OCI-M1 (cell line): ENCODE measurements at regions not wholly inside any gene's neighbourhood (a gene's known extent, or its start where the extent isn't known, plus 50 kb on each side); places are given as distances from the start of the nearest gene placed in this dataset.

Experiments
- DNase-seq: peaks from one replicate; lab custom pipeline; 2025; lab: John Stamatoyannopoulos, UW

DNA sequence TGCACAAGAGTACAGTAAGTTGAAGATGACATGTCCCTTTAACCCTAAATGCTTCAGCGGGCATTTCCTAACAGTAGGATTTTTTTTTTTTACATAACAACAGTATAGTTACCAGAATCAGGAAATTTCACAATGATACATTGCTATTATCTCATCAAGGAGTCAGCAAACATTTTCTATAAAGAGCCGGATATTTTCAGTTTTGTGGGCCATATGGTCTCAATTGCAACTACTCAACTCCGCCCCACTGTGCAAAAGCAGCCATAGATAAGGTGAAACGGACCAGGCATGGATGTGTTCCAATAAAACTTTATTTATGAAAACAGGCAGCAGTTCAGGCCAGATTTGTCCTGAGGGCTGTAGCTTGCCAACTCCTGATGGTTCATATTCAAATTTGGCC lies 130.6 kb downstream of the SMAD6 start:
- DNase-seq: peak; percentile 43

GRCh38 chr15:66833371-66833770 lies 131.3 kb downstream of the SMAD6 start:
- no peak for DNase-seq

DNA sequence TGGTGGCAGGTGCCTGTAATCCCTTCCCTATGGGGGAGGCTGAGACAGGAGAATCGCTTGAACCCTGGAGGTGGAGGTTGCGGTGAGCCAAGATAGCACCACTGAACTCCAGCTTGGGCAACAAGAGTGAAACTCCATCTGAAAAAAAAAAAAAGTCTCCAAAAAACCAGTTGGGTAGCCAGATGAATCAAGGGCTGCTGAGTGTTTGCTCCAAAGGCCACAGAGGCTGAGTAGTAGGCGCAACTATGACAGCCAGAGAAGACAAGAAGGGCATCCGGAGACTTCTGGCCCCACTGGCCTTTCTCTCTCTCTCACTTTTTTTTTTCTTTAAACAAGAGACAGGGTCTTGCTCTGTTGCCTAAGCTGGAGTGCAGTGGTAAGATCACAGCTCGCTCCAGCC lies 131.8 kb downstream of the SMAD6 start:
- no peak for DNase-seq

DNA sequence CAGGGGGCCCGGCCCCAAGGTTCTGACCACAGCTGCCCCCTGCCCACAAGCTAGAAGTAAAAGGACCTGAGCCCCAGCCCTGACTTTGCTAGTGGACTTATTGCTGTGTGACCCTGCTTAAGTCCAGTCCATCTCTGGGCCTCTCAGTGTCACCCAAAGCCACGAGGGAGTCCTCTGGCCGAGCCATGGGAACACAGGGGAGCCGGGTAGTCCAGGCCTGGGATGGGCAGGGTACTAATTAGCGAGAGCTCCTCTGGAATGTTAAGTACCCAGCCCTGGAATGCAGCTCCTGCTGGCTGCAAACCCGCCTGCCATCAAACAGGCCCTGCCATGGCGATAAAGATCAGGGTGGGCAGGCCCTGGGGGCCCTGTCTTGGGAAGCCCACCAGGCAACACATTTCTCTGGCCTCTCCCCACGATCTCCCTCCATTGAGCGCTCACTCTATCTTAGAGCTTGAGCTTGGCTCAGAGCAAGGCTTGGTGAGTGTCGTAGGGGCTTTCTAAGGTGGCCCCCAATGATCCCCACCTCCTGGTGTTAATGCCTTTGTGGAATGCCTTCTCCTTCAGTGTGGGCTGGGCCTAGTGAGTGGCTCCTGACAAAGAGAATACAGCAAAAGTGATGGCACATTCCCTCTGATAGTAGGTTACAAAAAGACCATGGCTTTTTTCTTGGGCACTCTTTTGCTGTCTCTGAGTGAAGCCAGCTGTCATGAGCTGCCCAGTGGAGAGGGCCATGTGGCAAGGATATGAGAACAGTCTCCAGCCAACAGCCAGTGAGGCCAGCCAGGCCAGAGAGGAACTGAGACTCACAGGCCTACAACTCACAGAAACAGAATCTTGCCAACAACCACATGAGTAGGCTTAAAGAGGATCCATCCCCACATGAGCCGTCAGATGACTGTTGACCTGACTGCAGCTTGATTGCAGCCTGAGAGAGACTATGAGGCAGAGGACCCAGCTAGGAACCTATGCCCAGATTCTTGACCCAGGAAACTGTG lies 133.1 kb downstream of the SMAD6 start:
- DNase-seq: no peak

DNA sequence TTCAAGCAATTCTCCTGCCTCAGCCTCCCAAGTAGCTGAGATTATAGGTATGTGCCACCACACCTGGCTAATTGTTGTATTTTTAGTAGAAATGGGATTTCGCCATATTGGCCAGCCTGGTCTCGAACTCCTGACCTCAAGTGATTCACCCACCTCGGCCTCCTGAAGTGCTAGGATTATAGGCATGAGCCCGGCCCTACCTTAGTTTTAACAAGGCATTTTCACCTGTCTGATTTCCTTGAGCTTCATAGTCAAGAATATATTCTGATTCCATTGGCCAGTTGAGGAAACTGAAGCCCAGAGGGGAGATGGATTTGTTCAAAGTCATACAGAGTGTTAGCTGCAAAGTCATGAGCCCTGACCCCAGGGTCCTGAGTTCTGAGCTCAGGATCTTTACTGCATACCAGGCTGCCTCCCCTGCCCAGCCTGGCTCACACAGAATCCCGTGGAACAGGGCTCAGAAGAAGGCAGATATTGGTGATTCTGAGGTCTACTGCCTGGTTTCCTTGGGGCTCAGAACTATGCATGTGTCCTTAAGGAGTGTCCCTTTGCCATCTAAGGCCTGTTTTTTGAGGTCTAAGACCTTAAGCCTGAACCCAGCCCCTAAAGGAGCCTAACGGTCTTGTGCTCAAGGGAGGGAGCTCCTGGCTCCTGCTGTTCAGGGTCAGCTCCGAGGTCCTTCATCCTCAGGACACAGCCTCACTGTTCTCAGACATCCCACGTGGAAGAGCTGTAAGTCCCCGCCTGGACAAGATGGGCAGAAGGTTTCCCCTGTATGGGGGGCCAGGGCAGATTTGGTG lies 134.4 kb downstream of the SMAD6 start:
- no peak for DNase-seq

- no peak for DNase-seq
These were observed 136.2 kb downstream of the SMAD6 start for GRCh38 chr15:66838202-66838601.

GRCh38 chr15:66838671-66839239 lies 136.7 kb downstream of the SMAD6 start:
- peak; percentile 65 for DNase-seq

DNA sequence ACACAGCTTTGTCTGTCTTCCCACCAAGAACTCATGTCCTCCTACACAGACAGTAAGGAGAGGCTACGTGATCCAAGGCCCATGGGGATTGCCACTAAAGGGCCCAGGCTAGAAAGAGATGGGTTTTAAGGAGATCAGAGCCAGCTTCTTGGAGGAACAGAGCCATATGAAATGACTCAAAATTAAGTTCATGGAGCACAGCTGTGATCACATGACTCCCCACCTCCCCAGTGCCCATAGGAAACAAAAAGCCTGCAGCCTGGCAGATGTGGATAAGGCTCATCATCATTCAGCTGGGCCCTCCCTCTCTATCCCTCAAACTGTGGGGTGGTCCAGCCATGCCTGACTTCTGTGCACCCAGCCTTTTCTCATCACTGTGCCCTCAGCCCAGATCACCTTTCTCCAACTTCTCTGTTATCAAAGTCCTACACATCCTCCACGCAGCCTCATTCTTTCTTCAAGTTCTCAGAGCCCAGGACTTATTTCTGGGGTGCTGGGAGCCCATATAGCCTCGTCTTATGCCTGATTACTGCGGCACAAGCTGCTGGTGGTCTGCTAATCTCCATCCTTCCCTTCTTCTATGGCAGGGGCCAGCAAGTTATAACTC lies 137.6 kb downstream of the SMAD6 start:
- no peak for DNase-seq

GRCh38 chr15:66840615-66841390 lies 138.8 kb downstream of the SMAD6 start:
- DNase-seq: no peak

- DNase-seq: peak; percentile 36
These were observed 140.1 kb downstream of the SMAD6 start for GRCh38 chr15:66841953-66842681.

DNA sequence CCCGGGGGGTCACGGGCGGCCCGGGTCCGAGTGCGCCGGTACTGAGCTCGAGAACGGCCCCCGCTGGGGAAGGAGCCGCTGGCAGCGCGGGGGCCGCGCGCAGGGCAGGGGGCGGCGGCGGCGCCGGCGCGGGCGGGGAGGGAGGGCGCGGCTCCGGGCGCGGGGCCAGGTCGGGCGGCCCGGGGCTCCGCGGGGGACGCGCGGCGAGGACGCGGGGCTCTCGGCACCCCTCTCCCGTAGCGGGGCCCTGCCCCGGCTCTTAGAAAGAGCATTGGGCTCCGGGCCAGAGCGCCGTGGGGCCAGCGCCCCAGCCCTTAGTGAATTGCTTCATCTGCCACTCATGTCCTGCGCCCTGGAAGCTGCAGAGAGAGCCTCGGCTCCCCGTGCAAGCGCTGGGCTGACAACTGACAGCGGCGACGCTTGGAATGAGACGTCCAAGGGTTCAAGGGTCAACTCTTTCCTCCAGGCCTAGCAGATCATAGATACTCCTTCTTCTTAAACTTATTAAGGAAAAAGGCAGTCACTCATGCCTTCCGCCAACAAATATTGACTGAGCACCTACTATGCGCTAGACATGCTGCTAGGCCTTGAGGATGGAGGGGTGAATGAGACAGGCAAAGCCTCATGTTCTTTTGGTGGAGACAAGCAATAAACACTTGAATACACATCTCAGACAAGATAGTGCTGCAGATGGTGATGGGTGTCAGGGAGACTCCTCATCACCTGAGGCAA lies 140.8 kb downstream of the SMAD6 start:
- DNase-seq: peak; percentile 51

DNA sequence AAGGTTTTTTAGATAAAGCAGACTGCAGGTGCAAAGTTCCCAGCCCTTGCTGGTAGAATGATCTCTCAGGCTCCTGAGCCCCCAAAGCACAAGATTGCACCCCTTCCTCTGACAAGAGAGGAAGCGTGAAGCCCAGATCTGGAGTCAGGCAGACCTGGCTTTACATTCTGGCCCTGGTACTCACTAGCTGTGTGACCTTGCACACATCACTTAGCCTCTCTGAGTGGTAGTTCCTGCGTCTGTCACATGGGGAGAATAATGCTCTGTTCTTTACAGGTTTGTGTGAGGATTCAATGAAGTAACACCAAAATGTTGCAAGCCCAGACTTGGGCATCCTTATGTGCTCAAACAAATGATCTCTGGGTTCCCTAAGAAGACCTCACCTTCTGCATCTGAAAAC lies 141.5 kb downstream of the SMAD6 start:
- no peak for DNase-seq

GRCh38 chr15:66844041-66844746 lies 142.2 kb downstream of the SMAD6 start:
- DNase-seq: no peak

- DNase-seq: no peak
These were observed 142.7 kb downstream of the SMAD6 start for GRCh38 chr15:66844747-66845145.

DNA sequence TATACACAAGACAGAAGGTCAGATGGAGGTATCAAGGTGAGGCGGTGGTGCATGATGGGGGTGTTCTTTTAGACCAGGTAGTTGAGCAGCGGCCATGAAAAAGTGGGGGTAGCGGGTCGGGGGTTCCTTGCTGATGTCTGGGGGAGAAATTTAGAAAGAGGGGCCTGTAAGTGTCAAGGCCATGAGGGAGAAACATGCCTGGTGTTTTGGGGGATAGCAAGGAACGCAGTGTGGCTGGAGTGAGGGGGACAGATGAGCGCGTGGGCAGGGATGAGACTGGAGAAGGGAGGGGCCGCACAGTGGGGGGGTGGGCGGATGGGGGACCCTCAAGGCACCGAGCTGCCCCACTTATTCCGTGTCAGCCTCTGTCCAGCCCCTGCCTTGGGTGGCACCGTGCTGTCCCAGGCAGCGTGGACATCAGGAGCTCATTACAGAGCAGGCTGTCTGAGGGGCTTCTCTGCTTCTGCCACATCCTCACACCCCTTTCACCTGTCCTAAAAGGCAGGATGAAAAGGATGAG lies 143.3 kb downstream of the SMAD6 start:
- DNase-seq: no peak

DNA sequence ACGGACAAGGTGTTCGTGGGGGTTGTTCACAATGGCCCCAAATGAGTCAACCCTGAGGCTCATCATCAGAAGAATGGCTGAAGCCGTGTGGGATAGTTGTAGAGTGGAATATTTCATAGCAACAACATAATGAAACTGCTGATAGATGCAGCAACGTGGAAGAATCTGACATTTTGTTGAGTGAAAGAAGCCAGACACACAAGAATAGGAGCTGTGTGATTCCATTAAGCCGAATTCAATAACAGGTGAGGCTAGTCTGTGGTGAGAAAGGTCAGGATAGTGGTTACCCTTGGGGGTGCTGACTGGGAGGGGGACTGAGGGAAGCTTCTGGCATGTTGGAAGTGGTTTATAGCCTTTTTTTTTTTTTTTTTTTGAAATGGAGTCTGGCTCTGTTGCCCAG lies 144.0 kb downstream of the SMAD6 start:
- no peak for DNase-seq

- no peak for DNase-seq
These were observed 144.8 kb downstream of the SMAD6 start for GRCh38 chr15:66846811-66847210.

DNA sequence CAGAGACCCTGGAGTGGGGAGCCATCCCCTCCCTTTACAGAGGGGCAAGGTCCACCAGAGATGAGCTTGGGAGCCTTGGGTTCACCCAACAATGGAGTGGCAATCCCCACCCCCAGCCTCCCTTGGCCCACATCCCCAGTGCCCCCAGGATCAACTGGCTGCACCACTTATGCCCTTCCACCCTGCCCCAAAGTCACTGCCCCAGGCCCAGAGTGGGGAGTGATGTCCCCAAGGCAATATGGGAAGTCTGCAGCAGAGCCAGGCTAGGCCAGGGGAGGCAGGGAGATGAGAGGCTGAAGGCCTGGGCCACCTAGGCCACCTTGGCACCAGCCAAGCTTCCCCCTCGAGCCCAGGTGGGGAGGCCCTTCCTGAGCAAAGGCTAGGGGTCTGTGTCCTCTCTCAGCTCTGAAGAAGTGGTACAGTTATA lies 145.5 kb downstream of the SMAD6 start:
- no peak for DNase-seq

DNA sequence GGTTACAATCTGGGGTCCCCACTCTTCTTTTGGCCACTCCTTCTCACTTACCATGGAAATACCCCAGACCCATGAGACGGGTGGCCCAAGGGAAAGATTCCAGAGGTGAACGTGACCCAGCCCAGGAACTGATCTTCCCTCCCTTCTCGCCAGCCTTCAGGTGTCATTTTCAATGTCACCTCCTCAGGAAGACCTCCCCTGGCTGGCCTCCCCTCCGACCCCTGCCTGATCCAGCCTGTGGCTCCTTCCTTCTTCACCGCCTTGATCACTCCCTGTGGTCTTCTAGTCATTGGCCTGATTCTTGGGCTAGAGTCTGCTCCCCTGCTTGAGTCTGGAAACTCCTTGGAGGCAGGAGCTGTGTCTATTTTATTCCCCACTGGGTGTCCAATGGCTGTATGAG lies 146.1 kb downstream of the SMAD6 start:
- DNase-seq: no peak
